Kidney (tissue), 13 donors: ENCODE measurements at regions not wholly inside any gene's neighbourhood (a gene's known extent, or its start where the extent isn't known, plus 50 kb on each side); places are given as distances from the start of the nearest gene placed in this dataset.
A peak's percentile ranks its signal among the peaks of the same experiment; 100 is the strongest.

Experiments used
- DNase-seq, 5 donors: peaks; one replicate each; pipeline ENCODE4 v3.0.0-alpha.2; 2013 to 2020
- FAIRE-seq: peaks from 2 replicates; lab custom pipeline; 2012; peaks lifted over from hg19 to GRCh38; lab: Jason Lieb, UNC
- H3K27ac ChIP-seq, 2 donors: one replicate each; pipeline ENCODE4 v1.7.0; 2013; ENCODE audit warnings: low read depth in 2 of 2, low read length in 2 of 2, inconsistent platforms in 1 of 2
- H3K27me3 ChIP-seq: one replicate; pipeline ENCODE4 v1.7.1; 2013; ENCODE audit warnings: low read length, inconsistent platforms; ENCODE audit not compliant: control insufficient read depth, insufficient read depth
- H3K36me3 ChIP-seq, 3 donors: one replicate each; pipeline versions ENCODE4 v1.7.0 to v1.7.1; 2013; ENCODE audit warnings: low read length in 3 of 3, control low read depth in 1 of 3, inconsistent platforms in 1 of 3; ENCODE audit not compliant: insufficient read depth in 3 of 3, control insufficient read depth in 2 of 3
- H3K4me1 ChIP-seq, 3 donors: one replicate each; pipeline versions ENCODE4 v1.7.0 to v1.7.1; 2013; ENCODE audit warnings: low read length in 3 of 3, inconsistent platforms in 1 of 3, low read depth in 1 of 3; ENCODE audit not compliant: control insufficient read depth in 2 of 3, insufficient read depth in 2 of 3
- H3K4me3 ChIP-seq, 3 donors: one replicate each; pipeline versions ENCODE4 v1.7.0 to v1.8.1; 2013; ENCODE audit warnings: low read length in 3 of 3, control low read depth in 1 of 3, inconsistent platforms in 1 of 3
- H3K9ac ChIP-seq, 3 donors: one replicate each; pipeline versions ENCODE4 v1.7.0 to v1.7.1; 2013; ENCODE audit warnings: low read length in 3 of 3, control low read depth in 1 of 3, inconsistent platforms in 1 of 3
- H3K9me3 ChIP-seq, 3 donors: one replicate each; pipeline versions ENCODE4 v1.7.0 to v1.7.1; 2013; ENCODE audit warnings: low read length in 3 of 3, control low read depth in 1 of 3, inconsistent platforms in 1 of 3; ENCODE audit not compliant: control insufficient read depth in 2 of 3, insufficient read depth in 1 of 3
- intact Hi-C: fragments of 100-400 bp; cut with DNase I; formaldehyde crosslinking; loops from one replicate; pipeline ENCODE4 v1.11.1; 2022
- TF ChIP-seq, protein P1 (sequence below): IDR thresholded peaks from 3 replicates; pipeline ENCODE4 v1.5.1; 2012; ENCODE audit warnings: mild to moderate bottlenecking, moderate library complexity, borderline replicate concordance; ENCODE audit not compliant: insufficient read depth; ENCODE audit errors: extremely low read depth
- donor health status: control.
- donor health status: control.
- donor health status: control.
- donor health status: control.
- donor health status: control.
- donor health status: DM: yes; HTN: yes; CAD: no.
- donor health status: Normal renal cell carcinoma (clear cell type).

DNA sequence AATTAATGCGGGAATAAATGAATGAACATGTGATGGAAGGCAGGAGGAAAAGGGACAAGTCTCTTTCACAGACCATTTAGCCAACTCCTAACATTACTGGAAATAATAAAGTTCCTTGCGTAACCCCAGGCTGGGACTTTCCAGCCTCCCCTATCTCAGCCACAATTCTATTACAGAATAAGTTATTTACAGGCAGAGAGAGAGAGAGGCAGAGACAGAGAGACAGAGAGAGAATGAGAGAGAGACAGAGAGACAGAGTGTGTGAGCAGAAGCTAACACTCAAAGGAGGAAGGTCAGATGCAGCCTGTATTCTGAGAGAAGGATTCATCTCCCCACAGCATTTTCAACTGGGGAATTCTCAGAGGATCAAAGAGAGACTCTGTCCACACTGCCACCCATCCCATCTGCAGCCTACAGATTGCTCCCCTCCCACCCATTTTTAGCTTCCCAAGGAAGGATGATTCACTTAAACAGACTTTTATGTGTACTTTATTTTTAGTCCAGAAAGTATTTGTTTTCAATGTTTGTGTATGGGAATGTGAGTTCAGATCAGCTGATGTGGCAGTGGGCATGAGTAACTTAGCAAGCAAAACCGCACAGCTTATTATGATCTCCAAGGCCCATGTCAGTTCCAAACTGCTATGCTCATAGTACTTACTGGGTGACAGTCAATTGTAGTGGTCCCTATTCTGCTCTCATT lies 165.7 kb downstream of the CAND1 start:
- H3K27me3 ChIP-seq = no peaks in the 10 kb centered on the region
- no peak overlapping the region for H3K4me3 ChIP-seq
- H3K9ac ChIP-seq = no peak overlapping the region
- no peaks in the 10 kb centered on the region for H3K36me3 ChIP-seq
- intact Hi-C loops = no loop called here
- H3K4me1 ChIP-seq = peaks cover 0 to 7% (median 0%) of the 10 kb centered on the region in 3 donors
- H3K9me3 ChIP-seq = no peaks in the 10 kb centered on the region
- TF ChIP-seq, protein P1, sequence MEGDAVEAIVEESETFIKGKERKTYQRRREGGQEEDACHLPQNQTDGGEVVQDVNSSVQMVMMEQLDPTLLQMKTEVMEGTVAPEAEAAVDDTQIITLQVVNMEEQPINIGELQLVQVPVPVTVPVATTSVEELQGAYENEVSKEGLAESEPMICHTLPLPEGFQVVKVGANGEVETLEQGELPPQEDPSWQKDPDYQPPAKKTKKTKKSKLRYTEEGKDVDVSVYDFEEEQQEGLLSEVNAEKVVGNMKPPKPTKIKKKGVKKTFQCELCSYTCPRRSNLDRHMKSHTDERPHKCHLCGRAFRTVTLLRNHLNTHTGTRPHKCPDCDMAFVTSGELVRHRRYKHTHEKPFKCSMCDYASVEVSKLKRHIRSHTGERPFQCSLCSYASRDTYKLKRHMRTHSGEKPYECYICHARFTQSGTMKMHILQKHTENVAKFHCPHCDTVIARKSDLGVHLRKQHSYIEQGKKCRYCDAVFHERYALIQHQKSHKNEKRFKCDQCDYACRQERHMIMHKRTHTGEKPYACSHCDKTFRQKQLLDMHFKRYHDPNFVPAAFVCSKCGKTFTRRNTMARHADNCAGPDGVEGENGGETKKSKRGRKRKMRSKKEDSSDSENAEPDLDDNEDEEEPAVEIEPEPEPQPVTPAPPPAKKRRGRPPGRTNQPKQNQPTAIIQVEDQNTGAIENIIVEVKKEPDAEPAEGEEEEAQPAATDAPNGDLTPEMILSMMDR = no peak
- no peak for FAIRE-seq
- no peak for DNase-seq
- peak overlapping the region in 1 of 2 donors; percentile 35 for H3K27ac ChIP-seq

DNA sequence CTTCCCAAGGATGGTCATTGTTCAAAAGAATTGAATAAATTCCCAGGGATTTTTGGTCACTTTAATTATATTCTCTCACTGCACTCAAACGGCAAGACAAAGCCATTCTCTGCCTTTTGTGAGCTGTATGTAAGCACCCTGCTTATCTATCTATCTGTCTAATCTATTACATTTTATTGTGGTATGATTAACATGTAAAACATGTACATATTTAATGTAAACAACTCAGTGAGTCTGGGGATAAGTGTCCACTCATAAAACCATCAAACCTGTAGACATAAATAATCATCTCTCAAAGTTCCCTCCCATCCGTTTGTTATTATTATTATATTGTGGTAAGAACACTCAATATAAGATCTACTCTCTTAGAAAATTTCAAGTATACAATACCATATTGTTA lies 167.1 kb downstream of the CAND1 start:
- Histone ChIP-seq H3K4me3 (no peak overlapping the region), H3K36me3 (no peaks in the 10 kb centered on the region), H3K27me3 (no peaks in the 10 kb centered on the region), H3K4me1 (peaks cover 1% of the 10 kb centered on the region in 3 donors), H3K9ac (no peak overlapping the region), H3K9me3 (no peaks in the 10 kb centered on the region), H3K27ac (no peak overlapping the region)
- intact Hi-C loops = no loop called here
- TF ChIP-seq, protein P1 = no peak
- FAIRE-seq (no peak), DNase-seq (no peak)

DNA sequence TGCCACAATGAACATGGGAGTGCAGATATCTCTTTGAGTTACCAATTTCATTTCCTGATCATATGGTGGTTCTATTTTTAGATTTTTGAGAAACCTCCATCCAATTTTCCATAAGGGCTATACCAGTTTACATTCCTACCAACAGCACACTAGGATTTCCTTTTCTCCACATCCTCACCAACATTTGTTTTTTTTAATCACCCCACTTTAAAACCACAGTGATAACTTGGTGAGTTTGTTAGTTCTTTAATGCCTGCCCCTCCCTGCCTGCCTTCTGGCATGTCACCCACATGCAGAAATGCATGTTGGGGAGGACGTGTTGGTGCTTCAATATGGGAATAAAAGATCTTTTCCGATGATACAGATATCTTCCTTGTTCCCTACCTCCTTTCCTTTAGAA lies 167.9 kb downstream of the CAND1 start:
- Histone ChIP-seq H3K9me3 (no peaks in the 10 kb centered on the region), H3K4me3 (no peak overlapping the region), H3K9ac (no peak overlapping the region), H3K27ac (no peak overlapping the region), H3K36me3 (no peaks in the 10 kb centered on the region), H3K4me1 (peaks cover 0 to 6% (median 5%) of the 10 kb centered on the region in 3 donors), H3K27me3 (no peaks in the 10 kb centered on the region)
- no peak for FAIRE-seq
- intact Hi-C loops = no loop called here
- TF ChIP-seq, protein P1 = no peak
- DNase-seq = no peak
